ENCODE measurements at regions not wholly inside any gene's neighbourhood (a gene's known extent, or its start where the extent isn't known, plus 50 kb on each side); places are given as distances from the start of the nearest gene placed in this dataset.

DNA sequence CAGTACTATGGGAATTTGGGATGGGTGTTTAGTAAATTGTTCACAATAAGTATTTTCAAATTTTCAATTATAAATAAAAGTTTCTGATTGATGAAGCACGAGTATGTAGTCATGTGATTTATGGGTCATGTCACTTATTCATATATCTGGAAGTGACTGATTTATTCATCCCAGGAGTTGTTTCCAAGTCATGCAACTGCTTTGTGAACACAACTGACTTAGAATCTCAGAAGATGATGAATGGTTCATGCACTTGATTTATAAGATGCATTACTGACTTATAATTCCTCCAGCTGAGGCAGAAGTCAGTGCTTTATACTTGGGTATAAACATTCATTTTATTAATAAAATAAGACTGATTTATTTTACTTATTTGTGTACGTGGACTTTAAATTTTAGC is 137.8 kb upstream of the CBLB start:
- no peak for DNase-seq
- Histone ChIP-seq H3K9me3 (replicated peaks) (no peaks in the 10 kb centered on the region), H3K4me1 (peaks cover 21% of the 10 kb centered on the region), H3K27ac (replicated peaks) (no peak overlapping the region), H3K27me3 (ENCODE audit: low read depth) (no peaks in the 10 kb centered on the region), H3K36me3 (no peaks in the 10 kb centered on the region), H3K4me3 (no peak overlapping the region)
- TF ChIP-seq, protein P1, sequence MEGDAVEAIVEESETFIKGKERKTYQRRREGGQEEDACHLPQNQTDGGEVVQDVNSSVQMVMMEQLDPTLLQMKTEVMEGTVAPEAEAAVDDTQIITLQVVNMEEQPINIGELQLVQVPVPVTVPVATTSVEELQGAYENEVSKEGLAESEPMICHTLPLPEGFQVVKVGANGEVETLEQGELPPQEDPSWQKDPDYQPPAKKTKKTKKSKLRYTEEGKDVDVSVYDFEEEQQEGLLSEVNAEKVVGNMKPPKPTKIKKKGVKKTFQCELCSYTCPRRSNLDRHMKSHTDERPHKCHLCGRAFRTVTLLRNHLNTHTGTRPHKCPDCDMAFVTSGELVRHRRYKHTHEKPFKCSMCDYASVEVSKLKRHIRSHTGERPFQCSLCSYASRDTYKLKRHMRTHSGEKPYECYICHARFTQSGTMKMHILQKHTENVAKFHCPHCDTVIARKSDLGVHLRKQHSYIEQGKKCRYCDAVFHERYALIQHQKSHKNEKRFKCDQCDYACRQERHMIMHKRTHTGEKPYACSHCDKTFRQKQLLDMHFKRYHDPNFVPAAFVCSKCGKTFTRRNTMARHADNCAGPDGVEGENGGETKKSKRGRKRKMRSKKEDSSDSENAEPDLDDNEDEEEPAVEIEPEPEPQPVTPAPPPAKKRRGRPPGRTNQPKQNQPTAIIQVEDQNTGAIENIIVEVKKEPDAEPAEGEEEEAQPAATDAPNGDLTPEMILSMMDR (IDR thresholded peaks at IDR 0.05; ENCODE audit: borderline replicate concordance), result no peak
- intact Hi-C loops (cut with micrococcal nuclease), result no loop called here

DNA sequence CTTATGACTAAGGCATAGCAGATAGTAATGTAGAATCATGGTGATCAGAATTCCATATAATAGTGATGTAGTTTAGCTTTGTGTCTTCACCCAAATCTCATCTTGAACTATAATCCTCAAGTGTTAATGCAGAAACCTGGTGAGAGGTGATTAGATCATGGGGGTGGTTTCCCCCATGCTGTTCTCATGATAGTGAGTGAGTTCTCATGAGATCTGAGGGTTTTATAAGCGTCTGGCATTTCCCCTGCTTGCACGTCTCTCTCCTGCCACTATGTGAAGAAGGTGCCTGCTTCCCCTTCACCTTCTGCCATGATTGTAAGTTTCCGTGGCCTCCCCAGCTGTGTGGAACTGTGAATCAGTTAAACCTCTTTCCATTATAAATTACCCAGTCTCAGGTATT is 138.7 kb upstream of the CBLB start:
- Histone ChIP-seq H3K4me3 (no peak overlapping the region), H3K27ac (replicated peaks) (no peak overlapping the region), H3K36me3 (no peaks in the 10 kb centered on the region), H3K27me3 (ENCODE audit: low read depth) (no peaks in the 10 kb centered on the region), H3K9me3 (replicated peaks) (no peaks in the 10 kb centered on the region), H3K4me1 (peaks cover 21% of the 10 kb centered on the region)
- intact Hi-C loops (cut with micrococcal nuclease), result no loop called here
- DNase-seq, result no peak
- TF ChIP-seq, protein P1 (IDR thresholded peaks at IDR 0.05; ENCODE audit: borderline replicate concordance), result no peak

DNA sequence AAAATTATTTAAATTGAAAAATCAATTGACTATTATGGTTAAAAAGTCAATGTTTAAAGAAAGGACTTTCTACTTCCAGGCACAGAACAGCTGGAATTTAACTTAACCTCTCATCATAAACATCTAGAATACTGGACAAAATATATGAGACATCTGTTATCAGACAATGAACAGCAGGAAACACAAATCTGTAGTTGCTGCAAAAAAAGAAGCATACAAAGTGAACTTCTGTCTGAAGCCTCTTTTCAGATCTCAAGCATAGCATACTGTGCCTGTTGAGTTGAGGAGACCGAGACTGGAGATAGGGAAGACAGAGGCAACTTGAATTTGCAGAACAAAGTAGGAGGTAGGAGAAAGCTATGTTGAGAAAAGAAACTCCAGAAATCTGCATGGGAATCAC is 140.0 kb upstream of the CBLB start:
- Histone ChIP-seq H3K36me3 (no peaks in the 10 kb centered on the region), H3K4me3 (no peak overlapping the region), H3K27ac (replicated peaks) (no peak overlapping the region), H3K4me1 (peaks cover 16% of the 10 kb centered on the region), H3K9me3 (replicated peaks) (no peaks in the 10 kb centered on the region), H3K27me3 (ENCODE audit: low read depth) (no peaks in the 10 kb centered on the region)
- TF ChIP-seq, protein P1 (IDR thresholded peaks at IDR 0.05; ENCODE audit: borderline replicate concordance), result no peak
- intact Hi-C loops (cut with micrococcal nuclease), result no loop called here
- DNase-seq, result no peak

- intact Hi-C loops (cut with micrococcal nuclease), result no loop called here
- H3K4me3 ChIP-seq, result no peak overlapping the region
- H3K27ac ChIP-seq (replicated peaks), result no peak overlapping the region
- no peaks in the 10 kb centered on the region for H3K27me3 ChIP-seq (ENCODE audit: low read depth)
- H3K9me3 ChIP-seq (replicated peaks), result no peaks in the 10 kb centered on the region
- TF ChIP-seq, protein P1 (IDR thresholded peaks at IDR 0.05; ENCODE audit: borderline replicate concordance), result no peak
- H3K36me3 ChIP-seq, result no peaks in the 10 kb centered on the region
- no peak for DNase-seq
- no peaks in the 10 kb centered on the region for H3K4me1 ChIP-seq
These were observed 142.0 kb upstream of the CBLB start for GRCh38 chr3:106010829-106011228.

GRCh38 chr3:106013971-106014370 is 145.2 kb upstream of the CBLB start:
- Histone ChIP-seq H3K36me3 (no peaks in the 10 kb centered on the region), H3K9me3 (replicated peaks) (peaks cover 7% of the 10 kb centered on the region), H3K4me1 (no peaks in the 10 kb centered on the region), H3K27ac (replicated peaks) (no peak overlapping the region), H3K27me3 (ENCODE audit: low read depth) (no peaks in the 10 kb centered on the region), H3K4me3 (no peak overlapping the region)
- TF ChIP-seq, protein P1 (IDR thresholded peaks at IDR 0.05; ENCODE audit: borderline replicate concordance), result no peak
- intact Hi-C loops (cut with micrococcal nuclease), result no loop called here
- no peak for DNase-seq

GRCh38 chr3:106014518-106014917 is 145.7 kb upstream of the CBLB start:
- H3K4me1 ChIP-seq, result no peaks in the 10 kb centered on the region
- TF ChIP-seq, protein P1 (IDR thresholded peaks at IDR 0.05; ENCODE audit: borderline replicate concordance), result no peak
- no peak overlapping the region for H3K27ac ChIP-seq (replicated peaks)
- no peaks in the 10 kb centered on the region for H3K36me3 ChIP-seq
- H3K9me3 ChIP-seq (replicated peaks), result peaks cover 7% of the 10 kb centered on the region
- intact Hi-C loops (cut with micrococcal nuclease), result no loop called here
- H3K4me3 ChIP-seq, result no peak overlapping the region
- no peak for DNase-seq
- no peaks in the 10 kb centered on the region for H3K27me3 ChIP-seq (ENCODE audit: low read depth)
